Left ventricle myocardium superior (tissue), 1 donor: ENCODE measurements at regions not wholly inside any gene's neighbourhood (a gene's known extent, or its start where the extent isn't known, plus 50 kb on each side); places are given as distances from the start of the nearest gene placed in this dataset.

ENCODE experiments used
- ATAC-seq: fragments of 200-7000 bp; cut with Tn5 transposase; one replicate; pipeline ENCODE4 v1.9.1; 2020; ENCODE audit warnings: mild to moderate bottlenecking, moderate library complexity
- DNase-seq: peaks from one replicate; pipeline ENCODE4 v3.0.0-alpha.2; 2020
- intact Hi-C: fragments of 100-400 bp; cut with micrococcal nuclease; formaldehyde crosslinking; loops from one replicate; pipeline ENCODE4 v1.11.0; 2022
- donor health status: DM: no; HTN: yes; CAD: no; lungs with severe emphysema.

DNA sequence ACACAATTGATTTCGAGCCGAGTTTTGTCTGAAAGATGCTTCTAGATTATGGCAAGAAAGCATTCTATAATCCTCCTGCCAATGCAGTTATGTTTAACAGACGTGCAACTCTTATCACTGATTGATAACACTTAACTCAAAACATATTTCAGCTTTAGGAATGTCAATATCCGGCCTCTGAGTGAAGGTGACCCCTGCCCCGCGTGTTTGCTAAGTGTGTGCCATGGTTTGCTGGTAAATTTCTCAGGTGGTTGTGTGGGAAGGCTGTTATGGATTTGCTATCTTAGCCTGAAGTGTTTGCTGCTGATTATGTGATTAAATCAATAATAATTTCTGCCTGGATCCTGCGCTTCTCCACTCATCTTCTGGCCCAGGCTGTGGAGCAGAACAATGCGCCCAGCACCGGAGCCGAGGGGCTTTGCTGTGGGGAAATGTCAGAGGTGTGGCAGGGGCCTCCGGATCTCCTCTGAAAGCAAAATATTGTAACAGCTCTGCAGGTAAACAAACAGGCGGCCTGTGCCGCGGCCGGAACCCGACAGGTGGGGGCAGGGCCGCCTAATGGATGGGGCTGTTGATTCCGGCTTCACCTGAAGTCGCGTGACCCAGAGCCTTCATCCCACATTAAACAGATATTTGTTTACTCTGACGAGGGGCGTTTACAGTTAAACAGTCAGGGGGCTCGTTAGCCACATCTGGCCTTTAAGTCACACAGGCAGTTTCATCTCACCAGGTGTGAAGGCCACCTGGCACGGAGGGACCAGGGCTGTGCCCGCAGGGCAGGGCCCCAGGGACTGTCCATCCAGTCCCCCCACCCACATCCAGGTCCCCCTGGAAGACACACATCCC, 210.7 kb upstream of the SALL3 start:
- ATAC-seq (no peak), DNase-seq (no peak)
- intact Hi-C loops = no loop called here

DNA sequence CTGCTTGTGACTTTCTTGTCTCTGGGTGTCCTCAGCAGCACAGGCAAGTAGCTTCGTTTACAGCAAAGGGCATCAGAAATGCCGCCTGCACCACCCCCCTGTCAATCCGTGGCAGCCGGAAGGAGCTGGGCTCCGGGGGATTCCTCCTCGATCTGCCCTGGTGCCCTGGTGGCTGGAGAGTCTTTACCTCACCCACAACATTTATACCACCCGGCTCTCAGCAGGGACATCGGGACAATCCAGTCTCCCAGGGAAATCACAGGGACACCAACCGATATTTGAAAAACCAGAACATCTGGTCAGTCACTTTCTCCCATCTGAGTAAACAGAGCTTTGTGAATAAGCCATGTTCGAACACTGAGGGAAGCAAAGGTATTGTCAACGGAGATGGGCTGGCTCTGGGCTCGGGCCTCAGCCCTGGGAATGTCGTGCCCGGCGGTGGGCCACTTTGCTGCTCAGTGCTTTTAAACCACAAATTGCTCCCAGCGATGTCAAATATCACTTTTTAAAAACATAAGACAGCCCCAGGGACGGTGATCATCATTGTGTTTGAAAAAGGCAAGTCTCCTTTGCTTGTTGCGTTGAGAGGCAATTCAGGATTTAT, 210.0 kb upstream of the SALL3 start:
- intact Hi-C loops = no loop called here
- ATAC-seq (no peak), DNase-seq (no peak)

DNA sequence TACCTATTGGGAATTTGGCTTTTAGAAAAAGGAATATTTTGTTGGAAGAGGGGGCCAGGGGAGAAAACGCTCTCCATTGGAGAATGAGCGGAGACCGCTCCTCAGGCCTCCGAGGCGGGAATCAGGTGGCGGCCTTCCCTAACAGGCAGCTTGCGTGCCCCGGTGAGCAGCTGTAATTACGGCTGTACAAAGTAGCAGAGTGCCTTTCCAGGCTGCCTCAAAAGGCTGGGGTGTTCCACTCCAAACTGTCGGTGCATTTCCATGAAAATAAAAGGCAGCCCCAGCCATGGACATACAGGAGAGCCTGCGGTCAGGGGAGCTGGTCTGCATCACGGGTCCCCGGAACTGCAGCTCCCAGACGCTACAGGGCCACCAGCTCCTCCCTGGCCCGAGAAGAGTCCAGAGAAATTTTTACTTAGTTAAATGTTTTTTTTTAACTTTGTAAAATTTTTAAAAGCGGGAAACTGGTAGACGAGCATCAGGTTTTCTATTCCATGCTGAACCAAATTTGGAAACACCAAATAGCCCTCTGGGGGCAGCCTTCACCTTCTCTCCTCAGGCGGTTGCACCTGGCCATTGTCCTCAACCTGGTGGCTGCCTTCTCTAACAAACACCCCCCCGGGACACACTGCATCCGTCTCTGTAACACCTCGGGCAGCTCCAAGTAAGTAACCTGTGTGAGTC, 209.3 kb upstream of the SALL3 start:
- DNase-seq (no peak), ATAC-seq (no peak)
- intact Hi-C loops = no loop called here

- intact Hi-C loops = no loop called here
Measured at GRCh38 chr18:78770823-78771139, 208.8 kb upstream of the SALL3 start.

GRCh38 chr18:78771496-78772359, 207.9 kb upstream of the SALL3 start:
- ATAC-seq = no peak
- intact Hi-C loops = no loop called here
- no peak for DNase-seq

More at GRCh38 chr18:78770823-78771139, 208.8 kb upstream of the SALL3 start:
- DNase-seq (no peak), ATAC-seq (no peak)

DNA sequence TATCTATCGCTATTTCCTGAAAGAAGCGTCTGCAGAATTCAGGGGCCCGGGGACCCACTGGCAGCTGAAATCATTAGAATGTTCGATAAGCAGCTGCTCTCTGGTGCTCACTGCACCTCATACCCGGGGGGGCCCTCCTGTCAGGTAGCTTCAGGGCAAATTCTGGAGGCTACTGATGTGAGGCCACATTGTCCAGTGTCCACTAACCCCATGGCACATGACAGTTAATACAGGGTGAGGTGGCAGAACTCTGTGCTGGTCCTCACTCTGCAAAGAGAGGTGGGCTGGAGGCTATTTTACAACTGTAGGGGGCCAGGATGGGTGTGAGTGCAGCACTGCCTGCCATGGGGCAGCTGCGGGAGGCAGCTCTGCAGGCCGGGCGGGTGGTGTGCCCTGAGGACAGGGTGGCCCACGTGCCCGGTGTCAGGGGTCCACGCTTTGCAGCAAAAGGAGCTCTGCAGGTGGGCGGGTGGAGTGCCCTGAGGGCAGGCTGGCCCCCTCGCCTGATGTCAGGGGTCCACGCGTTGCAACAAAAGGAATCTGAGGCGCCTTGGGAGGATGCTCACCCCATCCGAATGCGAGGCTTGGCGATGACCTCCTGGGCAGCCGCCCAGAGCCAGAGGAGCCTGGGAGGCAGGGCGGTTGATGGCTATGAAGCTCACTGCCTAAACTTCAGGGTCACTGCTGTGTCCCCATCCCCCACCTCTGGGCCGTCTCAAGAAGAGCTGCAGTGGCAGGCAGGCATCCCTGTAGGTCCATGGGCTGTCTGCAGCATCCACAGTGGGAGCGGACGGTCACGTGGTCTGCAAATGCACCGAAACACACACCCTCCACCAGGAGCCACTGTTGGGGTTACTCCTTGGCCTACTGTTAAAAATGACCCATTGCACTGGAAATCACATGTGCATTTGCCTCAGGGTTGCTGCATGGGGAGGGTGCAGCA, 207.0 kb upstream of the SALL3 start:
- ATAC-seq (no peak), DNase-seq (no peak)
- intact Hi-C loops = no loop called here

- ATAC-seq (no peak), DNase-seq (no peak)
- intact Hi-C loops = no loop called here
Measured at GRCh38 chr18:78773303-78773755, 206.3 kb upstream of the SALL3 start.

DNA sequence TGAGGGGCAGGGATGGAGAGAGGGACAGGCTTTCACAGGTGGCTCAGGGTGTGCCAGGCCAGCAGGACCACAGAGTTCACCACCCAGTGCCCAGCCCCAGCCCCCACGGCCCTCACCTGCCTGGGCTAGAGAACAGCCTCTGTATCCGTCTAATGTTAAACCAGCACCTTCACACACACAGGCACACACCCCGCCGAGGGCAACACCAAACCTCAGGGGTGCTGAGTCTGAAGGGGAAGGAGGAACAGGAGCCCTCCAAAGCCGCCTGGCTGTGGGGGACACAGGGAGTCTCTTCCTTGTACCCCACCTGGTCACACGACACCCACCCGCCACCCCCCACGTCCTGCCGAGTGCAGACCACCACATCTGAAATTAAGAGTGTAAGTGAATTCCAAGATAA, 205.8 kb upstream of the SALL3 start:
- ATAC-seq (no peak), DNase-seq (no peak)
- intact Hi-C loops = no loop called here

DNA sequence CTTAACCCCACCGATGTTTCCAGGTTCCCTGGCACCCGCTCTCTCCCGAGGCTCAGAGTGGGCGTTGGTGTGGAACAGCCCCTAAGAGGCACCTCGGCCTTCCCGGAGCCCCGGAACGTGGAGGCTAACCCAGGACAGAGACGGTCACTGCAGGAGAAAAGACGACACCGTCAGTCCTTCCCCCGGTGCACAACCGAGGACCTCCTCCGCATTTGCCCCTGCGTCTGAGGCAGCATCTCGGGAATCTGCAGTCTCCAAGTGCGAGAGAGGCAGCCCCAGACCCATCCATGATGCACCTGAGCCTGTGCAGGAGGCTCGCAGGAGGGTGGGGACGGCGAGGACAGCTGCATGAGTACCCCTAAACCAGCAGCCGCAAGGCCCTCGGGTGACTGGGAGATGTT, 204.9 kb upstream of the SALL3 start:
- ATAC-seq (no peak), DNase-seq (no peak)
- intact Hi-C loops = no loop called here

DNA sequence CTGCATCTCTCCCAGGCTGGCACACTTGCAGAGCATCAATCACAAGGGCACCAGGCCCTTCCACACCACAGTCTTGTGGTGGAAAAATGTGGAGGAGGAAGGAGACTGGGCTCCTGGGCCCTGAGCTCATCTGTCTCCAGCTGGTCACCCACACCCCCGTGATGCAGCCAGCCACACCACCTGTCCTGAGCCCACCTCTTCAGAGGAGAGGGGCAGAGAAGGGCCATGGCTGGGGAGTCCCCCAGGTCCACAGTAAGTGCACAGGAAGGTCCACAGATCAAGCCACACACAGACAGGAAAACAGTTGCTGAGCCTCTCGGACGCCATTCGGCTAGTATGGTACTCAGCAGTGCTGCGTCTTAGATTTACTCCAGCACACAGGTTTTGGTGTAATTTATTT, 203.5 kb upstream of the SALL3 start:
- DNase-seq (no peak), ATAC-seq (no peak)
- intact Hi-C loops = no loop called here

DNA sequence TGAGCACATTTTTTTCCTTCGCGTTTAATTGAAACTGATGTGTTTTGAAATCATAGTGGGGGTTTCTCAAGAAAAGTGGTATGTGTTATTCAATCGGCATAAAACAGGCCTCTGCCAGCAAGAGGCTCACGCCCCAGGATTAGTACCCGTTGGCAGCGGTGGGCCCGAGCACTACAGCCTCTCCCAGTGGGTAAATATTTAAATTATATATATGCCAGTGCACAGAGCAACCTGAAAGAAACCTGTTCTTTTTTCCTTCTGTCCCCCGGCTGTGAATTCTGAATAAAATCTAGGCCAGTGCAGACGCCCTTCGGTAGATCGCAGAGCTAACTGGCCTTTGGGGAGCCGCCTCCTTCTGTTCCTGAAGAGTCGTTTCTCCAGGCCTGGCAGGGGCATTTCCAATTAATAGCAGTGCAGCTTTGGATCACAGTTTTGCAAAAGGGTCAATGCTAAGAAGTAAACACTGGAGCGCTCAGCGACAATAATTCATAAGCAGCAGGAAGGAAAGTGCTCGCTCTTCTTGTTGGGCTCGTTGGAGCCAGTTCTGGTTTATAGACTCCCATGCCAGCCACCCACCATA, 202.8 kb upstream of the SALL3 start:
- ATAC-seq (no peak), DNase-seq (no peak)
- intact Hi-C loops = no loop called here

GRCh38 chr18:78777992-78778391, 201.6 kb upstream of the SALL3 start:
- DNase-seq (no peak), ATAC-seq (no peak)
- intact Hi-C loops = no loop called here

DNA sequence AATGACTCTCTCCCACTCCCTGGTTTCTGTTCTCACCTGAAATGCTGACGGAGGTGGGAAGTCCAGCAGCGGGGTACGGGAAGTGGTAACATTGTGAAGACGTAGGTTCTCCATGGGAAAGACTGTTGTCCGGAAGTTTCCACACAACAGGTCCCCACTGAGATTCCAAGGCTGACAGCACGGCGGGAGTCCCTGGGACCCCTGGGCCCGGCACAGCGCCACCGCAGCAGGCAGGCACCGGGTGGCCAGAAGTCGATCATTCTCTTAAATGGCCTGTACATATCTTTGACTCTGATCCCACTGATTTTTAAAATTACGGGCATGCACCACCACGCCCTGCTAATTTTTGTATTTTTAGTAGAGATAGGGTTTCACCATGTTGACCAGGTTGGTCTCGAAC, 201.0 kb upstream of the SALL3 start:
- no peak for DNase-seq
- ATAC-seq = no peak
- intact Hi-C loops = no loop called here

DNA sequence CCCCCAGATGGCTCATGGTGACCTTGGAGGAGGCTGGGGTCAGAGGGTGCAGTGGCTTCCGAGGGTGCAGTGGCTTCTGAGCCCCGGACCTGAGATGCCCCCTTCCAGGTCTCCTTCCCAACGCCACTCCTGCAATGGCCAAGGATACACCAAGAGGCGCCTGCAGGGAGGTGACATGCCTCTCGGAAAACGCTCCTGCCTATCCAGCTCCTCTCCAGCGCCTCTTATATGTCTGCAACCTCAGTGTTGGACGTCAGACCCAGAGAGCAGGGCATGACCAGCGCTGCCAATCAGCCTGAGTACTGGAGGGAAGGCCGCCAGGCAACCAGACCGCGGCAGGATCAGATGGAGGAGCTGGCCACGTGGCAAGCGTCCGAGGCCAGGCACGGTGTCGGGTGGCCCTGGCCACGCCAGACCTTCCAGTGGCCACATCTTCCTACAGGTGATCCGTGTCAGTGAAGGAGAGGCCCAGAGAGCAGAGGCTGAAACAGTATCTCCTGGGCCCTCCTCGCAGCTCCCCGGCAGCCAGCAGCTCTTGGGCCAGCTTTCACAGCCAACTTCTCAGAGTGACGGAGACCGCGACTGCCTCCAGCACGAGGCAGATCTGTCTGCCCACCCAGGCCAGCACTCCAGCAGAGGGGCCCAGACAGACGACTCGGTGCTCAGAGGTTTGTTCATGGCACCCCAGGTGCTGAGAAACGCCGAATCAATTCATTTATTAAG, 199.5 kb upstream of the SALL3 start:
- DNase-seq (no peak), ATAC-seq (no peak)
- intact Hi-C loops = no loop called here

DNA sequence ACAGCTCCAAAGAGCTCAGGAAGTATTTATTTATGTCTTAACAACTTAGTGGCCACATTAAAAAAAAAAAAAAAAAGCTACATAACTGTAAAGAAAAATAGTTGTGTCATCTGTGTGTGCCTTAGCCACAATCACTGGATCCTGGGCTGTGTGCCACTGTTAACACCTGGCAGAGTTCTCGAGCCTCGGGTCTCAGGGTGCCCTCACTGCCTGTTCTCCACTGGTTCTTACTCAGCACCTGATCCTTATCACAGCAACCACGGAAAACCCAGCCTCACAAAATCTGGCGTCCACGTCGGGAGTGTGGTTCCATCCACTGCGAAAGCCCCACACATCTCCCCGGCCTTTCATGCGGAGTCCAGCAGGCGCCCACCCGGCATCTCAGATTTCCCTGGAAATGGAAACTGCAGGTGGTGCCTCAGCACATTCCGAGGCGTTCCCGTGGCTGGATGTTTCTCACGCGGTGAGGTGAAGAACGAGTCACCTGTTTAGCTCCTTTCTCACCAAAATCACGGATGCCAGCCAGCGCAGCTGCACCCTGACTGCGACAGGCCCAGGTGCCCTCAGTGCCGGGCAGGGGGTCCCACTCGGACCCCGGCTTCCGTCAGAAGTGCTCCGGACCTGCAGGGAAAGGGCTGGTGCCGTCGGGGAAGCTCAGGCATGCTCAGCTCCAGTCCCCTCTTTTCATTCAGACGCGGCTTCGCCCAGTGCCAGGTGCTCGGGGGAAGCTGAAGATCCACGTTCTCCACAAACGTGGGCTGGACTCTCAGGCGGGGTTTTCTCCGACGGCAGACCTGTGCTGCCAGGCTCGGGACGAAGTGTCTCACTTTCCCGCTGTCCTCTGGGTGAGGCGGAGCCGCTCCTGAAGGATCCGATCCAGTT, 198.7 kb upstream of the SALL3 start:
- no peak for ATAC-seq
- intact Hi-C loops = no loop called here
- no peak for DNase-seq

GRCh38 chr18:78781601-78781960, 198.0 kb upstream of the SALL3 start:
- no peak for DNase-seq

More at GRCh38 chr18:78781601-78781960, 198.0 kb upstream of the SALL3 start:
- ATAC-seq = no peak
- intact Hi-C loops = no loop called here
